ENCODE measurements at regions not wholly inside any gene's neighbourhood (a gene's known extent, or its start where the extent isn't known, plus 50 kb on each side); places are given as distances from the start of the nearest gene placed in this dataset.

- Histone ChIP-seq H3K4me3 (ENCODE audit: low read length) (no peak overlapping the region), H3K9ac (ENCODE audit: extremely low read depth, low read length, poor library complexity, severe bottlenecking) (no peak overlapping the region), H3K9me3 (ENCODE audit: control insufficient read depth, low read length) (peaks cover 12% of the 10 kb centered on the region), H3K27ac (ENCODE audit: low read depth, low read length) (no peak overlapping the region), H3K27me3 (ENCODE audit: control insufficient read depth, insufficient read depth, low read length, poor library complexity, severe bottlenecking) (no peaks in the 10 kb centered on the region), H3K4me1 (ENCODE audit: control insufficient read depth, insufficient read depth, low read length) (peaks cover 7% of the 10 kb centered on the region), H3K36me3 (ENCODE audit: control insufficient read depth, insufficient read depth, low read length) (no peaks in the 10 kb centered on the region)
- Mint-ChIP-seq H3K27ac (no peak overlapping the region), H3K4me1 (peaks cover 31% of the 10 kb centered on the region), H3K9me3 (peaks cover 11% of the 10 kb centered on the region), H3K27me3 (ENCODE audit: insufficient read depth) (peaks cover 14% of the 10 kb centered on the region), H3K4me3 (no peak overlapping the region), H3K36me3 (ENCODE audit: low read depth) (peaks cover 5% of the 10 kb centered on the region)
- DNase-seq: no peak
- TF ChIP-seq CTCF (conservative IDR thresholded peaks at IDR 0.05): no peak
Observed at GRCh38 chr2:37767046-37767445, 95.6 kb upstream of the CDC42EP3 start.

GRCh38 chr2:37767959-37768925, 96.8 kb upstream of the CDC42EP3 start:
- Mint-ChIP-seq H3K27ac (no peak overlapping the region), H3K9me3 (peaks cover 12% of the 10 kb centered on the region), H3K27me3 (ENCODE audit: insufficient read depth) (peaks cover 12% of the 10 kb centered on the region), H3K4me3 (no peak overlapping the region), H3K4me1 (peaks cover 27% of the 10 kb centered on the region), H3K36me3 (ENCODE audit: low read depth) (peaks cover 5% of the 10 kb centered on the region)
- H3K36me3 ChIP-seq (ENCODE audit: control insufficient read depth, insufficient read depth, low read length): no peaks in the 10 kb centered on the region
- H3K4me3 ChIP-seq (ENCODE audit: low read length): no peak overlapping the region
- no peaks in the 10 kb centered on the region for H3K27me3 ChIP-seq (ENCODE audit: control insufficient read depth, insufficient read depth, low read length, poor library complexity, severe bottlenecking)
- WGBS, 2 experiments (ENCODE audit: insufficient coverage in 1 of 2, insufficient read length in 1 of 2): 91 to 92% methylated on average over 3 to 6 of the region's 6 CpGs
- no peak for DNase-seq
- no peak for TF ChIP-seq CTCF (conservative IDR thresholded peaks at IDR 0.05)
- peaks cover 13% of the 10 kb centered on the region for H3K9me3 ChIP-seq (ENCODE audit: control insufficient read depth, low read length)
- no peak overlapping the region for H3K9ac ChIP-seq (ENCODE audit: extremely low read depth, low read length, poor library complexity, severe bottlenecking)
- peaks cover 7% of the 10 kb centered on the region for H3K4me1 ChIP-seq (ENCODE audit: control insufficient read depth, insufficient read depth, low read length)
- no peak overlapping the region for H3K27ac ChIP-seq (ENCODE audit: low read depth, low read length)

- Mint-ChIP-seq H3K9me3 (peaks cover 22% of the 10 kb centered on the region), H3K27ac (no peak overlapping the region), H3K4me1 (peaks cover 24% of the 10 kb centered on the region), H3K4me3 (no peak overlapping the region), H3K36me3 (ENCODE audit: low read depth) (peaks cover 3% of the 10 kb centered on the region), H3K27me3 (ENCODE audit: insufficient read depth) (peaks cover 19% of the 10 kb centered on the region)
- DNase-seq: no peak
- Histone ChIP-seq H3K27me3 (ENCODE audit: control insufficient read depth, insufficient read depth, low read length, poor library complexity, severe bottlenecking) (no peaks in the 10 kb centered on the region), H3K4me1 (ENCODE audit: control insufficient read depth, insufficient read depth, low read length) (peaks cover 7% of the 10 kb centered on the region), H3K4me3 (ENCODE audit: low read length) (no peak overlapping the region), H3K9me3 (ENCODE audit: control insufficient read depth, low read length) (peaks cover 20% of the 10 kb centered on the region), H3K27ac (ENCODE audit: low read depth, low read length) (no peak overlapping the region), H3K36me3 (ENCODE audit: control insufficient read depth, insufficient read depth, low read length) (no peaks in the 10 kb centered on the region), H3K9ac (ENCODE audit: extremely low read depth, low read length, poor library complexity, severe bottlenecking) (no peak overlapping the region)
- WGBS, 2 experiments (ENCODE audit: insufficient coverage in 1 of 2, insufficient read length in 1 of 2): 94% methylated on average over 2 to 3 of the region's 3 CpGs
- no peak for TF ChIP-seq CTCF (conservative IDR thresholded peaks at IDR 0.05)
Observed at GRCh38 chr2:37769551-37769950, 98.1 kb upstream of the CDC42EP3 start.

Measured in endodermal cell (in vitro differentiated cells).